ENCODE measurements at regions not wholly inside any gene's neighbourhood (a gene's known extent, or its start where the extent isn't known, plus 50 kb on each side); places are given as distances from the start of the nearest gene placed in this dataset.

DNA sequence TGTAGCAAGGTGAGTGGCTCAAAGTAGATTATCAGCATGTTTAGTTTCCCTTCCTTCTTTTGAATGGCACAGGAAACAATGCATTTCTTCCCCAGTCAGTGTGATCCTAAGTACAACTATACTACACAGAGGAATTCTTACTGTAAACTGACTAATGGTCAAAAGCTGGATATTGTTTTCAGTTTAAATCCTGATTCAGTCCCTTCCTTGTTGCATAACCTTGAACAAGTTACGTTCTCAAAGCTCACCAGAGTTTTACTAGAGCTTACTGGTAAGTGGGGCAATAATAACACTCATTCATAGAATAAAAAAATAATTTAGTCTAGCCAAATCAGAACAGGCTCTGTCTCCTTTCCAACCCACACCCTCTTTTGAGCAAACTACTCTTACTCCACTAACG, 180.1 kb downstream of the POSTN start:
- Histone ChIP-seq H3K4me3 (no peak overlapping the region), H3K9me3 (no peaks in the 10 kb centered on the region), H3K27ac (no peak overlapping the region), H3K4me1 (no peaks in the 10 kb centered on the region), H3K36me3 (no peaks in the 10 kb centered on the region), H3K27me3 (no peaks in the 10 kb centered on the region)
- intact Hi-C loops (cut with DNase I) = no loop called here
- TF ChIP-seq, protein P1, sequence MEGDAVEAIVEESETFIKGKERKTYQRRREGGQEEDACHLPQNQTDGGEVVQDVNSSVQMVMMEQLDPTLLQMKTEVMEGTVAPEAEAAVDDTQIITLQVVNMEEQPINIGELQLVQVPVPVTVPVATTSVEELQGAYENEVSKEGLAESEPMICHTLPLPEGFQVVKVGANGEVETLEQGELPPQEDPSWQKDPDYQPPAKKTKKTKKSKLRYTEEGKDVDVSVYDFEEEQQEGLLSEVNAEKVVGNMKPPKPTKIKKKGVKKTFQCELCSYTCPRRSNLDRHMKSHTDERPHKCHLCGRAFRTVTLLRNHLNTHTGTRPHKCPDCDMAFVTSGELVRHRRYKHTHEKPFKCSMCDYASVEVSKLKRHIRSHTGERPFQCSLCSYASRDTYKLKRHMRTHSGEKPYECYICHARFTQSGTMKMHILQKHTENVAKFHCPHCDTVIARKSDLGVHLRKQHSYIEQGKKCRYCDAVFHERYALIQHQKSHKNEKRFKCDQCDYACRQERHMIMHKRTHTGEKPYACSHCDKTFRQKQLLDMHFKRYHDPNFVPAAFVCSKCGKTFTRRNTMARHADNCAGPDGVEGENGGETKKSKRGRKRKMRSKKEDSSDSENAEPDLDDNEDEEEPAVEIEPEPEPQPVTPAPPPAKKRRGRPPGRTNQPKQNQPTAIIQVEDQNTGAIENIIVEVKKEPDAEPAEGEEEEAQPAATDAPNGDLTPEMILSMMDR (IDR thresholded peaks at IDR 0.05) = no peak
- DNase-seq (ENCODE audit: low spot score in 2 of 2) = no peak

DNA sequence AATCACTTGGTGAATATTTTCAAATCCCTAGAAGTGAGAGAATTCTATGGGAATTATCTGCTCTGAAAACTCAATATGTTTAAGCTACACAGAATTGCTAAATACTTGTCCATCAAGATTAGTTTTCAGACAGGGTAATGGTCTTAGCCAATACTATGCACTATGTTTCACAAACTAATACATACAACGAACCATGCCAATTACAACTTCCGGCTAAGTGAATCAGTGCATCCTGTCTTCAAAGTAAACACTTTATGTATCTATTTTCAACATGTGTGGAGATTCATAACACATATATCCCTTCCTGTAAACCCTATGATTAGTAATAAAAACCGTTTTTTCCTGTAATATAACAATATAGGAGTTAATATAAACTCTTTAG, 181.5 kb downstream of the POSTN start:
- no peak for DNase-seq (ENCODE audit: low spot score in 2 of 2)
- no peak overlapping the region for H3K27ac ChIP-seq
- TF ChIP-seq, protein P1 (IDR thresholded peaks at IDR 0.05) = no peak
- H3K4me1 ChIP-seq = no peaks in the 10 kb centered on the region
- no peaks in the 10 kb centered on the region for H3K9me3 ChIP-seq
- no peak overlapping the region for H3K4me3 ChIP-seq
- H3K36me3 ChIP-seq = no peaks in the 10 kb centered on the region
- no peaks in the 10 kb centered on the region for H3K27me3 ChIP-seq
- intact Hi-C loops (cut with DNase I) = no loop called here

DNA sequence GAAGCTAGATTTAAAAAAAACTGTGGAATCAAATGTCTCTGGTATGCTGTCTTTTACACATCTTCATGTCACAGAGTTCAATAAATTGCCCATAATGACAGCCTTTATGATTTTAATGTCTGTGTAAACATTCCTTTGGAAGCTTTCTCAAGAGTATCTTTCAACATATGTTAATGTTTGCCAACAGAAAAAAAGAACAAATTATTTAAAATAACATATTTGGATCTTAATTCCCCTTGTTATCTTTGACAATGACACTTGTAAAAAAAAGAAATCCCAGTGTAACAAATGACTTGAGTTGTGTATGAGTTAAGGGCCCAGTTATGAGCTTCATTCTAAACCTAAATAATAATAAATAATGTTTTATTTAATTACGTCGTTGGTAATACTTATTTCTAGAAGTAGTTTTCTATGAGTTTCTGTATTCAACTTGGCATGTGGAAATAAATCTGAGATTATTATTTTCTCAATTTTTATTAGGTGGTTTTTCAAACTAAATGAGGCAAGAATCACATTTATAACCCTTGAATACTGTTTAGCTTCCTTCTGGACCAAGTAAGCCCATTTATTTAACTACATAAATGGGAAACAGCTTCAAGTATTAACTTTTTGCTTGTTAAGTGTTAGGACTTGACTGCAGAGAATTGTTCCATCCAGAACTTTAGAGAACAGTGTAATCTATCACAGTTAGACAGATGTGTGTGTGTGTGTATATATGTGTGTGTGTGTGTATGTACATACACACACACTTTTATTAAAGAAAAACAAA, 182.1 kb downstream of the POSTN start:
- no peak overlapping the region for H3K4me3 ChIP-seq
- no peak overlapping the region for H3K27ac ChIP-seq
- DNase-seq (ENCODE audit: low spot score in 2 of 2) = no peak
- H3K4me1 ChIP-seq = no peaks in the 10 kb centered on the region
- H3K27me3 ChIP-seq = no peaks in the 10 kb centered on the region
- H3K36me3 ChIP-seq = no peaks in the 10 kb centered on the region
- TF ChIP-seq, protein P1 (IDR thresholded peaks at IDR 0.05) = no peak
- no peaks in the 10 kb centered on the region for H3K9me3 ChIP-seq
- intact Hi-C loops (cut with DNase I) = no loop called here

DNA sequence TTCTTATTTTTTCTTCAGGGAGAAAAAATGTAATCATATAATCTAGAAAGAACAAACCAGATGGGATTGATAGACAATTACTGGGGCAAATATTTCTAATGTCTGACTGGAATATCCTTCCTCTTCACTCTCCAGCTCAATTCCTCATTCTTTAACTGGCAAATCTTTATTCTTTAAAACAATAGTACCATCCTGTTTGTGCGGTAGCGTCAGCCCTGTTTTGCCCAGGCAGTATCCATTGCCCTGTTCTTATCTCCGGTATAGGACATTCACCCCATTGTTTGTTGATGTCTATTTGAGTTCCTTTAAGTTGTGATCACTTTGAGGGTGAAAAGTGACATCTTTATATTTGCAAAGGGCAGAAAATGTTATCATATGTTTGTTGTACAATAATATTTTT, 185.4 kb downstream of the POSTN start:
- Histone ChIP-seq H3K9me3 (no peaks in the 10 kb centered on the region), H3K27ac (no peak overlapping the region), H3K27me3 (no peaks in the 10 kb centered on the region), H3K4me1 (no peaks in the 10 kb centered on the region), H3K4me3 (no peak overlapping the region), H3K36me3 (no peaks in the 10 kb centered on the region)
- no peak for DNase-seq (ENCODE audit: low spot score in 2 of 2)
- TF ChIP-seq, protein P1 (IDR thresholded peaks at IDR 0.05) = no peak
- intact Hi-C loops (cut with DNase I) = no loop called here

DNA sequence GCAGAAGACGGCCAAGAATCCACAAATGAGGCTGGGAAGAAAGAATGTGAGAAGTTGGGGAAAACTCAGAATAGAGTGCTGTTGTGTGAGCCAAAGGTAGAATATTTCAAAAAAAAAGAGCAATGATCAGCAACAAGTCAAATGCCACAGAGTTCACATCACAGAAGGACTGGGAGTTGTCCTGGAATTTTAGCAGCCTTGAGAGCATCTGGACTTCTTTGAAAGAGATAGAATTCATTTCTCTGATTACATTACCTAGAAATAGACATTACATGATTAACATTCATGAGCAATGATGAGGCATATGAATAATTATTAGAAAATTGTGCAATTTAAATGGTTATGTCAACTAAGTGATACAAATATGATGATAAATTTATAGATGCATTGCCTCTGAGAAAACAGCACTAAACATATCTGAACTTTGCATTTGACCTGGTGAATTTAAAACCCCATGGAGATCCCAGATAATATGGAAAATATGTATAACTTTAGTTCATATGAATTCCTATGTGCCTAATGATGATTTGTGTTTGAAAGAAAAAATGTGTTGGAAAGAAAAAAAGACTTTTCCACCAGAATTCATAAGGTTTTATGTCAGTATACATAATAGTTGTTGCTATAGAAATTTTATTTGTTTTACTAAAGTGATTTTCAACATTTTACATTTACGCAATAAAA, 186.2 kb downstream of the POSTN start:
- Histone ChIP-seq H3K27me3 (no peaks in the 10 kb centered on the region), H3K27ac (no peak overlapping the region), H3K9me3 (no peaks in the 10 kb centered on the region), H3K4me3 (no peak overlapping the region), H3K36me3 (no peaks in the 10 kb centered on the region), H3K4me1 (no peaks in the 10 kb centered on the region)
- DNase-seq (ENCODE audit: low spot score in 2 of 2) = no peak
- TF ChIP-seq, protein P1 (IDR thresholded peaks at IDR 0.05) = no peak
- intact Hi-C loops (cut with DNase I) = no loop called here

Measured in ascending aorta (tissue), 2 donors.